Stimulated activated CD4-positive, alpha-beta T cell treated with anti-CD3 and anti-CD28 coated beads, Interleukin-12 subunit alpha, Interleukin-12 subunit beta, amount 100 ng/mL, for 24 hours (primary cell): ENCODE measurements at regions not wholly inside any gene's neighbourhood (a gene's known extent, or its start where the extent isn't known, plus 50 kb on each side); places are given as distances from the start of the nearest gene placed in this dataset.
"Not testable (repeated sequence)": the region's sequence is repeated elsewhere in the genome, so short reads cannot be mapped to it uniquely, and the experiment has no call there.

ENCODE experiments used
- DNase-seq, 2 experiments: peaks; one replicate each; pipeline ENCODE4 v3.0.0-alpha.2; 2020; ENCODE audit warnings: low read depth in 2 of 2

DNA sequence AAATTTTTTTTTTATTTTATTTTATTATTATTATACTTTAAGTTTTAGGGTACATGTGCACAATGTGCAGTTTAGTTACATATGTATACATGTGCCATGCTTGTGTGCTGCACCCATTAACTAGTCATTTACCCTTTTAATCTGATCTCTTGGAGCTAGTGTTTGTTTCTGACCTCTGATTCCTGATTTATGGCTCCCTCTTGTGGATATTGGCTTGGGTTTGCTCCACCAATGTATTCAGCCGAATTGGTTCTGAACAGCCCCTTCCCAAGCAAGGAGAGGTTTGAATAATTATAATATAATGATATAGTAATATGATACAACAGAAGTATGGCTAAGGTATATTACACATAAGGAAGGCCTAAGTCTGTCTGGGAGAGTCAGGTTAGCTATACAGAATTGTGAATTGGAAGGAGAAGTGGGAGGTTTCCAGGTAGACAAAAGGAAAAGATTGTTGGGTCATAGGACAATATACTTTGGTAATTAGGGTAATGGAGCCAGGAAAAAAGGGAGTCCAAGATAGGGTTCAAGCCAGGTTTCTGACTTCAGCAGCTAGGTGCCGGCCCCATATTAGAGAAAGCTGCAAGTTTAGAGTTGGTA is 53.1 kb upstream of the HMCN1 start:
- DNase-seq: no peak

DNA sequence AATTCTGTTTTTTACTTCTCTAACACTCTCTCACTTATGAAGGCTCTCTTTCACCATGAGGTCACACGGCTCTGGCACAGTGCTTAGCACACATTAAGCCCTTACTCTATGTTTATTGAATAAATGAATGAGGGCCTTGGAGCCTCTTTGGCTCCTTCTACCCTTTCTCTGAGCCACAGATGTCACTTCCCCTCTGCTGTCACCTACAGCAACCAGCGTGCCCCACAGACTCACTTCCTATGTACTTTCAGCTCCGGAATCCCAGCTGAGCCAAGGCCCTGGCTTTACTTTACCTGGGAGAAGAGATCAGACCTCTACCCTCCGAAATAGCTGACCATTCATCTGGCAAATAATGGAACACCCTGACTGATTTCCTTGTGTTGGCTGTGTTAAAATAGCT is 53.7 kb upstream of the HMCN1 start:
- DNase-seq: no peak

DNA sequence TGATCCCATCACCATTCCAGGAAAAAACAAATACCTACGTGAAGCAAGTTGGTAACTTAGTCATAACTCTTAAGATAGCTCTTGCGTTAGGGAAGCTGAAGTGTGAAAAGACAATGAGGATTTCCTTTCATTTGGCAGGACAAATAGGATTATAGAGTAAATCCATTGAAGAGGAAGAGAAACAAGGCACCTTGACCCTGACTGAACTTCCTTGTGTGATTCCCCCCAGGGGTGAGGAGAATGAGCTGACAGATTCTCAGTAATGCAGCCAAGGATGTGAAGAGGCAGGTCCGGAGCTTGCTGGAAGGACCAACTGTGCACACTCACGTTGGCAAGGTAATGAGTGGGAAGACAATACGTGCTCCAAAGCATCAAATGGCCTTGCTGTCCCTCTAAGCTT is 55.0 kb upstream of the HMCN1 start:
- no peak for DNase-seq

DNA sequence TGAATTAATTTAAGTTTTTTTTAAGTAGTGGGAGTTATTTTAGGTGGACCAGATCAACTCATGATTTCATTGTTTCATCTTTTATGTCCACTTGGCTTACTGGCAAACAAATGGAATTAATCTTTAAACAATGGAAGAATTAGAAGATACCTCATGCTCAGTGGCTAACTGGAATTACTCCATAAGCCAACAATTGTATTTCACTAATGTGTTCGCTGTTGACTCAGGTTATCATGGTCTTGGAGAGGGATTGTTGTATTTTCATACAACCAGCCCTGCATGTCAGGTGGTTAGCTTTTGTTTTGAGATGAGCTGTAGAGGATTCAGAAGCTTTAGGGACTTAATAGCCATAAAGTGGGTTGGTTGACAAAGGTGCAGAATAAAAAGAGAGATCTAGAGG is 57.2 kb upstream of the HMCN1 start:
- no peak for DNase-seq

DNA sequence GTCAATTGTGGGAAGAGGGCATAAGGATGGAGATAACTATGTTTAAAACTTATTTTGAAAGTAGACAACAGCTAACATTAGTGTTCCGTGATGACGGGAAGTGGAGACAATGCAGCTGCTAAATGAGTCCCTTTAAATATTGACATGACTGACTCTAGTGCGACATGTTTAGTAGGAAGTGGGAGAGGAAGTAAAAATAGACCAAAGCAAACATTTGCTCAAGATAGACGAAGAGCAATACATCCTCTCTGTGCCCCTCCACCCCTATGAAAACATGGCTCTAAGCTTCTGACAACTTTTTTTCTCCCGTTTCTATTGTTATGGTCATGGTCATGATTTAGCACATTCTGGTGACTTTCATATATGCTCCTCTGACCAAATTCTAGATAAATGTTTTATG is 60.0 kb upstream of the HMCN1 start:
- no peak for DNase-seq

DNA sequence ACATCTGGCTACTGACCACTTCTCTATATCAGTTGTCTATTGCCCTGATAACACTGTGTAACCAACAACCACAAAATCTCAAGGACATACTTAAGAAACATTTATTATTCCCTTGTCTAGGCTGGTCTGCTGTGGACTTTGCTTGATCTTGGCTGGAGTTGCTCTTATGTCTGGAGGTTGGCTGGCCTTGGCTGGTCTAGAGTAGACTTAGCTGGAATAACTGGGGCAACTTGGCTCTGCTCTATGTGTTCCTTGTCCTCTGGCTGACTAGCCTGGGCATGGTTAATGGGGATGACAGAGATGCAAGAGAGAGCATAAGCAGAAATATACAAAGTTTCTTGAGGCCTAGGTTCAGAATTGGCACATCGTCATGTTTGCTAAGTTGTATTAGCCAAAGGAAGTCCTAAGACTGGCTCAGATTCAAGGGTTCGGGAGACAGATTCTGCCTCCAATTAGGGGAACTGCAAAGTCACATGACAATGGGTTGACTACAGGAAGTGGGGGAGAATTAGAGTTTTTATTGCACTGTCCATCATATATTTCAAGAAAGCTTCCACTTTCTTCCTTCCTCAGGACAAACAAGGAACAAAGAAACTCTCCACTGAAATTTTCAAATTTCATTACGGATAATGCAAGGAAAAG is 61.4 kb upstream of the HMCN1 start:
- no peak for DNase-seq

DNA sequence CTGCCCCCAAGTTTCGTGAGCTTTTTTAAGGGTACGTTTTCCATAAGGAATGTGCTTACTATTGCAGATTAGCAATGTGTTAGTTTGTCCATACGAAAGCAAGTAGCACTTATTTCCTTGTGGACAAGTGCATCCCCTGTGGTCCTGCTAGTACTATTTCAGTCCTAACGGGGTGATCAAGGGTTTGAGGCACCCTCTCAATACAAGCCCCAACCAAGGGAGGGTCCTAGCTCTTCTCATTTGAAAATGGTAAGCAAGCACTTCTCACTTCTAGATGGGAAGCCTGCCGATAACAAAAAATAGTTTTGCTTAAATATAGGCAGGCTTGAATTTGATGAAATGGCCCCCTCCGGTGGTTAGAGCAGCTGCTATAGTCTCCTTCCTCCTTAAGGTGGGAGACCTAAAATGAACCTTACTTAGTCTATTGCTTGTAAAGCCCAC is 64.0 kb upstream of the HMCN1 start:
- DNase-seq: no peak

DNA sequence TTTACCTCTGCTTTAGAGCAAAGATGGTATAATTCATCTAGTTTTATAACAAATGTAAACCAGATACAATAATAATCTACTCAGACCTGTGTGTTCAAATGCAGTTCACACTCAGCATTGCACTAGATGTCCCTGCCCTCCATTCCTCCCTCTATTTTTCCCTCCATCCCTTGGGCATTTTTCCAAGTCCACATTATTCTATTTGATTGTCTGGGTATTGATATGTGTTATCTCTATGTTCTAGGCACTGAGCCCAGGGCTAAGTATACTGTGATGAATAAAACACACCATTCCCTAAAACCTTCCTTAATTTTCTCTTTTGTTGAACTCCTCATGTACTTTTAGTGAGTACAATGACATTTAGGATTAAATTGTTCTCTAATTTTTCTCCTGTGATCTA is 66.2 kb upstream of the HMCN1 start:
- DNase-seq: no peak

DNA sequence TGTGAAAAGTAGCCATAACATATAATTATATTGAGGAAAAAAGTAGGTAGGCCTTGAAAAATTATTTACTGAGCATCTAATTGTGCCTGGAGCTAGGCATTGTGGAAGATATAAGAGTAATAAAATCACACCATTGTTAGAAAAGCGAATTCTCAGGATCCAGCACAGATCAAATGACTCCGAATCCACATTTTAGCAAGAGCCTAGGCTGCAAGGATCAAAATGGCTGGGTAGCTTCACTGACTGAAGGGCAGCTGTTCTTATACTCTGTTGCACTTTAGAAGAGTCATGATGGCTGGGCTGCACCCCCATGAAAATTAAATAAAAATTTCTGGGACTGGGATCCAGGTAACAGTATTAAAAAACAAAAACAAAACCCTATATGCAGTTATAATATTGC is 67.6 kb upstream of the HMCN1 start:
- DNase-seq: no peak

DNA sequence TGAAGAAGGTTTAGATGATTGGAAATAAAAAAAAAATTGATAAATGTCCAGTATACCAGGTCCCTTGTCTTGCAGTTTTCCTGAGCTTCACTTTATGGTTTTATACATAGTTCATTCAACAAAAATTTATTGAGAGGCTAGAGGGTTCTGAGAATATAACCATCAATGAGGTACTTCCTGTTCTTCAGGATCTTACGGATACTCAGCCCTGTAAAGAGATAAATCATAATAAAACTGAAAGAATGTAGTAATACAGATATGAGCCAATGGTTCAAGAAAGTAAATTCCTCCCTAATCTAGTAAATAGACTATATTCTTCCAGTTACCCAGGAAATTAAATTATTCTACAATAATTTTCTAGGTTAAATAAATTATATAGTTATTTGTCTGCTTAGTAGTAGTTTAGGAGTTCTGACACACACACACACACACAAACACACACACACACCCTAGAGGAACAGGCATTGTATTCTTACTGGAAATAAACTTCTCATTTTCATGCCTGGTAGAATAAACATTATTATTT is 70.4 kb upstream of the HMCN1 start:
- DNase-seq: no peak

DNA sequence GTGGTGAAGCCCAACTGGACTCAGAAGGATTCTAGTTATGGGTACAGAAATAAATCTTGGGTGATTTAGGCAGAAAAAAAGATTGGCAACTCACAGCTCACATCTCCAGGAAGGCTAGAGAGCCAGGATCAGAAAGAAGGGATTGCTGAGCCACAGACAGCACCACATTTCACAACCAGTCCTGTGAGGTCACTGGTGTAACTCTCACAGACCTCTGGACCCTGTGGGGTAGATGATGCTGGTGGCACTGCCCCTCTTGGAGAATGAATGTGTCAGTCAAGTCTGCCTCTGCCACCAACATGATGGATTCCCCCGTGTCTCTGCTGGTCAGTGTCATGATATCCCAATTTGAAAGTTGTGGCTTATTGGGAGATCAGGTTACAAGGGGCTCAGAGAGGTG is 70.9 kb upstream of the HMCN1 start:
- no peak for DNase-seq

DNA sequence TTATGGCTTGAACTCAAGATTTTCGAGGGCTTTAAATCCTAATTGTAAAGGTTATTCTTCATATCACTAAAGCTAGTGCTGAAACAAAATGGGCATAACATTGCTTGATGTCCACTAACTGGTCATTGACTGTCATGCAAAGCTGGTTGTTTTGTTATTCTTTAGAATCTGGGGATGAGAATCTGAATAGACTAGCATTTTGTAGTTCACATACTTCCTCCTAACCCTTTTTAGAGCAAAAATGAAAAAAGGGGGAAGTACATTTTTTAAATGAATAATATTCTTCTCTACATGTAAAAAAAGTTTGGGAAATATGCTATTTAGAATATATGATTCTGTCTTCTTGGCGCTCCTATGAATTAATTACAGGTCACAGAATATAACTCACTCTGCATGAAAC is 72.2 kb upstream of the HMCN1 start:
- DNase-seq: no peak

DNA sequence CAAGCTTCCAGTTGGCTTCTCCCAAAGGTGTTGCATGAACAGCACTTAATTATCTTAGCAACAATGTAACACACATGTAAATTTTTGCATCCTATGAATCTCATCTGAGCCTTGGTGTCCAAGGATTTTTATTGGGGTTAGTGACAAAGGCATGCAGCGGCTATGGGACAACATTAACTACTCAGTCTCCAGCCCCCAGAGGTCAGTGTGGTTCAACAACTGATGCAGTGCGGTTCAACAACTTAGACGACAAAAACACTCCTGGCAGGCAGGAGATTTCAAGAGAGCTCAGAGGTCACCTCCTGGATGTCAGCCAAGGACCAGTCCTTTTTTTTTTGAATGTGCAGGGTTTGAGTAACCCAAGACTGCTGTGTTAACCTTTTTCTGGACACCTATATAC is 77.5 kb upstream of the HMCN1 start:
- DNase-seq: no peak

DNA sequence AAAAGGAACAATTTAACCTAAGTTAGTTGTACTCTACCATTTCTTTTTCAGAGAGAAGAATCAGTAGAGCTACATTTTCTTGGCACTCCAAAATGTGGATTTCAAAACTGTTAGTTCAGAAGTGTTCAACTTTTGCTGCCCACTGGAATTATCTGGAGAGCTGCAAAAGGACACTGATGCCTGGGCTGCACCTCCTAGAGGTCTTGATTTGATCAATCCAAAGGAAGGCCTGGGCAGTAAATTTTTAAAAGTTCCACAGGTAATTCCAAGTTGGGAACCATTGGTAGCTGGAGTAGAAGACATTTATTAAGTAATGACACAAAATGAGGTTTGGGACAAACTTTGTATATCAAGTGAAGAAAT is 79.3 kb upstream of the HMCN1 start:
- no peak for DNase-seq

DNA sequence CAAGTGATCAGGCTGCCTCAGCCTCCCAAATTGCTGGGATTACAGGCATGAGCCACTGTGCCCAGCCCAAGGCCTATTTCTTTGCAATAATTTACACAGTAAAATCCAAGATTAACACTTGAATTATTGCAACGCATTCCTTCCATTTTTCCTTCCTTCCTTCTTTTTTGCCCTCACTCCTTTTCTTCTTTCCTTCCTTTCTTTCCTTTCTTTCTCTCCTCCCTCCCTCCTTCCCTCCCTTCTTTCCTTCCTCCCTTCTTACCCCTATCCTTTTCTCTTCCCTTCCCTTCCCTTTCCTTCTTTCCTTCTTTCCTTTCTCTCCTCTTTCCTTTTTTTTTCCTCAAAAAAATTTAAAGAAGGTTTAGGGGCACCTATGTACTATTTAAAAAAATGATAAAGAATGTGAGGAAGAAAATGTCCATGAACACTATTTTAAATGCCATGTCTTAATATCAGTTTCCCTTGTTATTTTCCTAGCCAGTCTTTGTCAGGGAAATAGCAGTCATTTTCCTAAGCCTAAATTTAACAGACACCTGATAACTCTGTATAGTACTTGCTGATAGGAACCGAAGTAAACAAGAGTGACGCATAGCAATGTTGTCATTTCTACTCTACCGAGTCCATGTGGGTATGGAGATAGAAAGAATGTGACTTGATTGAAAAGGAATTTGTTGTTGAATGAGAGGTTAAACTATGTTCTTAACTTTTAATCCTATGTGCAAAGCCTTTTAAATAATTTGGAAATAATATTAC is 79.8 kb upstream of the HMCN1 start:
- DNase-seq: no peak

DNA sequence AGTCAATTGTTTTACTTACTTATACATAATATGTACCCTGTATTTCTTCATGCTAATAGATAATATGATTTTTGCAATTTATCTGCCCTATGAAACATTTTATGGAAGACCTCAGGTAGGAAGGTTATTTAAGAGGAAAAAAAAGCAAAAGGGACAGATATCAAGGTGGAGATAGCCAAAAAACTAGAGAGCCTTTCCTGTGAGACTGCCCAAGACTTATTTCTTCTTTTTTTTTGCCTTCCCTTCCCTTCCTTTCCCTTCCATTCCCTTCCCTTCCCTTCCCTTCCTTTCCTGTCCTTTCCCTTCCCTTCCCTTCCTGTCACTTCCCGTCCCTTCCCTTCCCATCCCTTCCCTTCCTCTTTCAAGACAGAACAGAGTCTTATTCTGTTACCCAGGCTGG is 80.6 kb upstream of the HMCN1 start:
- no peak for DNase-seq

DNA sequence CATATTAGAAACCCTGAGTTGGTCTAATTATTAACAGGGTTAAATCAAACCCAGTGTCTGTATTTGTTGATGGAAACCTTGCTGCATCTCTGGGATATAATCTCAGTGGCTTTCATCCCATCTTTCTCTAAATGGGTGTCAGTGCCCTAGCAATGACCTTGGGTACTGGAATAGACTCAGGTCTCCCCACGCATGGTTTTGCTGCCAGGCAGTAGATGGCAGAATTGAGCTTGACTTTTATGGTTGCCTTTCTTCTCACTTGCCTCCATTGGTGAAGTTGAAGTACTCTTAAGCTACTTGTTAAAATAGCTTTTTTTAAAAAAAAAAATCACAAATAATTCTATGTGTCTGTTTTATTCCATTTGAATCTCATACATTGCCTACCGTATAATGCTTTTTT is 81.8 kb upstream of the HMCN1 start:
- no peak for DNase-seq

DNA sequence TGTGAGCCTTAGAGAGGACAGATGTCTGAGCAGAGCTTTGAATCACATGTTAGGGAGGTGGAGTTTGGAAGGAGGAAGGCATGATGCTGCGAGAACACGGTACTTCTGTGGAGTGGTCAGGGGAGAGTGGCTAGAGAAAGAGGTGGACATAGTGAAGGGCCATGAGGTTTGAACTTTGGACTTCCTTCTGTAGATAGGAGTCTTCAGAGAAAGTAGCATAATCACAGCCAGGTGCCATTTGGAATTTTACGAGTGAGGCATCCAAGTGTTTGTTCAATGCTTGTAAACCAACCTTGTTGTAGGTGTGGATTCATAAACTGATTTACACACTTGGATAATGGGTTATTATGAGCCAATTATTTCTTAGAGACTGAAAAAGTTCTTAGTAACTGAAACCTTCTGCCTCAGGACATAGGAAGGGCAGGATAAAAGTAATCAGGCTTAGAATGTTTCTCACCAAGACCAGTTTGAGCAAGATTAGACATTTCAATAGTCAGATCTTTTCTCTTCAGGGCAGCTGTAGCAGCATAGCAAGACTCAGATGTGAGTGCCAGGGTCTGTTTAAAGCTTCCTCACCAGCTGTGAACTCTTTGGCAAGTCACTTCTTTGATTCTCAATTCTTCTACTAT is 83.5 kb upstream of the HMCN1 start:
- no peak for DNase-seq

DNA sequence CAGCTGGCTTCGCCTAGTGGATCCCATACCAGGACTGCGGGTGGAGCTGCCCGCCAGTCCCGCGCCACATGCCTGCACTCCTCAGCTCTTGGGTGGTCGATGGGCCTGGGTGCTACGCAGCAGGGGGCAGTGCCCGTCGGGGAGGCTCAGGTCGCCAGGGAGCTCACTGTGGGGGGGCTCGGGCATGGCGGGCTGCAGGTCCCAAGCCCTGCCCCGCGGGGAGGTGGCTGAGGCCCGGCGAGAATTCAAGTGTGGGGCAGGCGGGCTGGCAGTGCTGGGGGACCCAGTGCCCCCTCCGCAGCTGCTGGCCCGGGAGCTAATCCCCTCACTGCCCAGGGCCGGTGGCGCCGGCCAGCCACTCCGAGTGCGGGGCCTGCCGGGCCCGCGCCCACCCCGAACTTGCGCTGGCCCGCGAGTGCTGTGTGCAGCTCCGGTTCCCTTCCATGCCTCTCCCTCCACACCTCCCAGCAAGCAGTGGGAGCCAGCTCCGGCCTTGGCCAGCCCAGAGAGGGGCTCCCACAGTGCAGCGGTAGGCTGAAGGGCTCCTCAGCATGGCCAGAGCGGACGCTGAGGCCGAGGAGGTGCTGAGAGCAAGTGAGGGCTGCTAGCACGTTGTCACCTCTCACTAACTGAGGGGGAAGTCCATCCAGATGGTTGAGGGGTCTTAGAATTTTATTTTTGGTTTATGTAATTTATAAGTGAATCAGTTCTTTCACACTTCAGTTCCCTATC is 85.2 kb upstream of the HMCN1 start:
- no peak for DNase-seq

DNA sequence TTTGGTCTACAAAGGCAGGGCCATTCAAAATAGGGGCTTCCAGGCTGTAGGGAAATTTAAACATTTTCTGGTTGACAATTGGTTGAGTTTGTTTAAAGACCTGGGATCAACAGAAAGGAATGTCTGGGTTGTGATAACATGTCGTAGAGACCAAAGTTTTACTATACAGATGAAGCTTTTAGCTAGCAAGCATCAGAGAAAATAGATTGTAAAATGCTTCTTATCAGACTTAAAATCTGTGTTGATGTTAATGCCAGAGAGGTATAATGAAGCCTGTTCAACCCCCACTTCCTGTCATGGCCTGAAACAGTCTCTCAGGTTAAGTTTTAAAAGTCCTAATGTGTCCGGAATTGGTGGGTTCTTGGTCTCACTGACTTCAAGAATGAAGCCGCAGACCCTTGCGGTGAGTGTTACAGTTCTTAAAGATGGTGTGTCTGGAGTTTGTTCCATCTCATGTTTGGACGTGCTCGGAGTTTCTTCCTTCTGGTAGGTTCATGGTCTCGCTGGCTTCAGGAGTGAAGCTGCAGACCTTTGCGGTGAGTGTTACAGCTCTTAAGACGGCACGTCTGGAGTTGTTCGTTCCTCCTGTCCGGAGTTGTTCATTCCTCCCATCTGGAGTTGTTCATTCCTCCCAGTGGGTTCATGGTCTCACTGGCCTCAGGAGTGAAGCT is 86.5 kb upstream of the HMCN1 start:
- DNase-seq: not testable (repeated sequence)

DNA sequence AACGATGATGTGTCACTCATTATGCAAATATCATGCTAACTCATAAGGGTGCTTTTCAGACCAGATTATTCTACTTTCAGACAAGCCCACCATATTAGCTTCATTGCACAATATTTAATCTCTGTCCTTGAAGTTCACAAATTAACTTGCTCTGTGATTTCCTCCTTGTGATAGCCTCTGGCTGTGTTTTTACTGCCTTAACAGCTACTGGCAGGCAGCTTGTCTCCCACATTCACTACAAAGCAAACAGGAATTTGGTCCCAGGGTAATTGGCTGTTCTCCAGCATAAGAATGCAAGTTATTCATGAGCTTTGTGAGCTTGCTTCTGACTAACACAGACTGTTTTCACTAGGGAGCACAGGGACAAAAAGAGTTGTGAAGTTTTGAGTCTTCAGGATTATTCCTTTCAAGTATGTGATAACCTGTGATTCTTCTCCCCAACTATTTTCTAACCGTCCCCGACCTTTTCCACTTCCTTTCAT is 87.9 kb upstream of the HMCN1 start:
- no peak for DNase-seq
